PC-9 (cell line): ENCODE measurements at regions not wholly inside any gene's neighbourhood (a gene's known extent, or its start where the extent isn't known, plus 50 kb on each side); places are given as distances from the start of the nearest gene placed in this dataset.

Experiments
- BruUV-seq: library from RNA; stranded (reverse); fragments of 400-500 nt; replicated peaks from 2 replicates; lab custom pipeline; 2021; lab: Mats Ljungman, UMichigan
- CTCF ChIA-PET: fragments of 300-600 bp; sonication (Branson Sonifier 250); formaldehyde crosslinking; loops from one replicate; lab custom pipeline; 2022; ENCODE audit warnings: antibody characterized with exemption; lab: Charles Lee
- POLR2A ChIA-PET: fragments of 300-600 bp; sonication (Branson Sonifier 250); formaldehyde crosslinking; loops from one replicate; lab custom pipeline; 2022; ENCODE audit warnings: antibody characterized with exemption; ENCODE audit not compliant: unreplicated experiment; lab: Charles Lee
- DNase-seq, 2 experiments: peaks; one replicate each; pipeline versions ENCODE4 v3.0.0 to v3.0.0-alpha.2; 2015 to 2022; ENCODE audit warnings: mixed read lengths in 1 of 2
- H2AFZ ChIP-seq: fragments of 200-600 bp; sonication (generic); 2 replicates; pipeline ENCODE4 v1.8.1; 2017; ENCODE audit warnings: antibody characterized with exemption
- H3F3A ChIP-seq: fragments of 200-600 bp; sonication (generic); 2 replicates; pipeline ENCODE4 v1.8.1; 2017; ENCODE audit warnings: antibody characterized with exemption, mild to moderate bottlenecking, low read depth; ENCODE audit not compliant: insufficient read depth
- H3K27ac ChIP-seq: fragments of 200-600 bp; sonication (generic); 2 replicates; pipeline ENCODE4 v1.6.1; 2016; ENCODE audit warnings: mixed run types
- H3K27me3 ChIP-seq: fragments of 200-600 bp; sonication (generic); 2 replicates; pipeline ENCODE4 v1.6.1; 2016; ENCODE audit warnings: low read depth, mixed run types; ENCODE audit not compliant: insufficient read depth
- H3K36me3 ChIP-seq: fragments of 200-600 bp; sonication (generic); 2 replicates; pipeline ENCODE4 v1.6.1; 2016; ENCODE audit warnings: low read depth, mixed run types
- H3K4me1 ChIP-seq: fragments of 200-600 bp; sonication (generic); replicated peaks from 2 replicates; pipeline ENCODE4 v1.6.1; 2016; ENCODE audit warnings: mixed run types; ENCODE audit not compliant: insufficient read depth
- H3K4me2 ChIP-seq: fragments of 200-600 bp; sonication (generic); 2 replicates; pipeline ENCODE4 v1.6.1; 2017; ENCODE audit warnings: mixed run types
- H3K4me3 ChIP-seq: fragments of 200-600 bp; sonication (generic); 2 replicates; pipeline ENCODE4 v1.6.1; 2016; ENCODE audit warnings: mixed run types
- H3K79me2 ChIP-seq: fragments of 200-600 bp; sonication (generic); 2 replicates; pipeline ENCODE4 v1.6.1; 2017; ENCODE audit warnings: low read depth, mixed run types
- H3K9me2 ChIP-seq: fragments of 200-600 bp; sonication (generic); 2 replicates; pipeline ENCODE4 v1.8.1; 2017; ENCODE audit warnings: mild to moderate bottlenecking; ENCODE audit not compliant: insufficient read depth
- H3K9me3 ChIP-seq: fragments of 200-600 bp; sonication (generic); 2 replicates; pipeline ENCODE4 v1.8.1; 2016; ENCODE audit warnings: low read depth; ENCODE audit not compliant: insufficient read depth
- H4K20me1 ChIP-seq: fragments of 200-600 bp; sonication (generic); 2 replicates; pipeline ENCODE4 v1.8.1; 2017; ENCODE audit not compliant: insufficient read depth
- EZH2 ChIP-seq: fragments of 200-600 bp; sonication (generic); IDR thresholded peaks from 2 replicates; pipeline ENCODE4 v1.8.0; 2017; ENCODE audit warnings: antibody characterized with exemption, low read depth
- intact Hi-C: fragments of 100-400 bp; cut with micrococcal nuclease; formaldehyde crosslinking; loops from one replicate; pipeline ENCODE4 v1.10.0; 2022; ENCODE audit not compliant: unreplicated experiment
- TF ChIP-seq, protein P1 (sequence below): fragments of 200-600 bp; sonication (generic); conservative IDR thresholded peaks from 2 replicates; pipeline ENCODE4 v1.6.1; 2017; ENCODE audit warnings: mixed run types, antibody characterized with exemption, mild to moderate bottlenecking, moderate library complexity

DNA sequence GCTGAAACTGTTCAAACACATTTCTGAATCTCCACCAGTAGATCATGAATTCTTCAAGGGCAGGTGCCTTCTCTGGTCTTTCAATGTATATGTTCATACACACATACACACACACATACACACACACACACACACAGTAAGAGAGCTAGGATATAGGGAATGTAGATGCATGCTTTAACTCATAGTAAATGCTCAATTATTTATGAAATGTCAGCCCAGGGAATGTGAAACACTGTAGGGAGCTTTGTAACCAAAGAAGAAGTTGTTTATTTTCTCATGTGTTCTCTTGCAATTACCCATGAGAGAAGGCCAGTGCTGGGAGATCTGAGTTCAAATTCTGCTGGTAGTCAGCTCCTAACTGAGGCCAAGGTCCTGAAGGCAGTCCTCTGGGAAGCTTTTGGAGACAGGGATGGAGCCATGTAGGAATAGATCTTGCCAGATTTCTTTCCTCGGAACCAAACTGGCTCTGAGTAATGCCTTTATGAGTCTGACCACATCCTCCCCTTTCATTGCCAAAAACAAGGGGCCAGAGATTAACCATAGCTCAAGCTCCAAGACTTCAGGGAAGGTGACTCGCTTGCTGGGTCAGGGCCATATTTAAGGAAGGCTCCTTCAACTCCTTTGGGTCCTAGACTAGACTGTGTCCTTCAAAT is 487.0 kb upstream of the TNC start:
- intact Hi-C loops = no loop called here
- Histone ChIP-seq H3K4me1 (no peaks in the 10 kb centered on the region; the same call in 1 of the 2 replicates), H3K9me3 (peaks cover 18% of the 10 kb centered on the region; the same call in 1 of the 2 replicates), H3K27me3 (no peaks in the 10 kb centered on the region), H3K4me3 (no peak overlapping the region), H3K79me2 (no peaks in the 10 kb centered on the region), H3K27ac (no peak overlapping the region), H3K9me2 (no peaks in the 10 kb centered on the region), H3F3A (no peaks in the 10 kb centered on the region), H3K4me2 (no peak overlapping the region), H4K20me1 (no peaks in the 10 kb centered on the region), H3K36me3 (no peaks in the 10 kb centered on the region), H2AFZ (no peak overlapping the region)
- CTCF ChIA-PET = no interaction called here
- no peak for DNase-seq
- BruUV-seq = no TSS peak
- POLR2A ChIA-PET = no interaction called here
- TF ChIP-seq, protein P1, sequence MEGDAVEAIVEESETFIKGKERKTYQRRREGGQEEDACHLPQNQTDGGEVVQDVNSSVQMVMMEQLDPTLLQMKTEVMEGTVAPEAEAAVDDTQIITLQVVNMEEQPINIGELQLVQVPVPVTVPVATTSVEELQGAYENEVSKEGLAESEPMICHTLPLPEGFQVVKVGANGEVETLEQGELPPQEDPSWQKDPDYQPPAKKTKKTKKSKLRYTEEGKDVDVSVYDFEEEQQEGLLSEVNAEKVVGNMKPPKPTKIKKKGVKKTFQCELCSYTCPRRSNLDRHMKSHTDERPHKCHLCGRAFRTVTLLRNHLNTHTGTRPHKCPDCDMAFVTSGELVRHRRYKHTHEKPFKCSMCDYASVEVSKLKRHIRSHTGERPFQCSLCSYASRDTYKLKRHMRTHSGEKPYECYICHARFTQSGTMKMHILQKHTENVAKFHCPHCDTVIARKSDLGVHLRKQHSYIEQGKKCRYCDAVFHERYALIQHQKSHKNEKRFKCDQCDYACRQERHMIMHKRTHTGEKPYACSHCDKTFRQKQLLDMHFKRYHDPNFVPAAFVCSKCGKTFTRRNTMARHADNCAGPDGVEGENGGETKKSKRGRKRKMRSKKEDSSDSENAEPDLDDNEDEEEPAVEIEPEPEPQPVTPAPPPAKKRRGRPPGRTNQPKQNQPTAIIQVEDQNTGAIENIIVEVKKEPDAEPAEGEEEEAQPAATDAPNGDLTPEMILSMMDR = no peak
- TF ChIP-seq EZH2 = no peak

DNA sequence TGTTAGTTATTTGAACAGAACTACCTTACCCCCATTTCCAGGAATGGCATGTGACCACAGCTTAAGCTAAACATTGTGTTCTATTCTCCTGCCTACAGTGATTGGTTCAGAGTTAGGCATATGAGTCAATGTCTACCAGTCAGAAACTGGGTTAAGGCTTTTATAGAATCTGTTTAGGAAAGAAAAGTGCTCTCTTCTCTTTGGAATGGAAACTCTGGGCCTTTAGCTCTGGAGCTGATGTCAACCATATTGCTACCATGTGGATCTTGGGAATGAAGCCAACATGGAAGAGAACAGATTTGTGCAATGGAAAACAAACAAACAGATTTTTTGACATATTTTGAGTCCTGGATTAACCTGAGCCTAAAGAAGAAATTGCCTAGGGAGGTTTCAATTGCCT is 488.9 kb upstream of the TNC start:
- no peak overlapping the region for H3K4me2 ChIP-seq
- no peaks in the 10 kb centered on the region for H3K36me3 ChIP-seq
- no peak overlapping the region for H3K27ac ChIP-seq
- TF ChIP-seq, protein P1 = no peak
- no peak for TF ChIP-seq EZH2
- H3F3A ChIP-seq = no peaks in the 10 kb centered on the region
- no peak for DNase-seq
- H3K79me2 ChIP-seq = no peaks in the 10 kb centered on the region
- ChIA-PET POLR2A (no interaction called here), CTCF (no interaction called here)
- H4K20me1 ChIP-seq = no peaks in the 10 kb centered on the region
- no TSS peak for BruUV-seq
- peaks cover 18% of the 10 kb centered on the region; the same call in 1 of the 2 replicates for H3K9me3 ChIP-seq
- H3K27me3 ChIP-seq = no peaks in the 10 kb centered on the region
- no peaks in the 10 kb centered on the region; the same call in 1 of the 2 replicates for H3K4me1 ChIP-seq
- H2AFZ ChIP-seq = no peak overlapping the region
- H3K9me2 ChIP-seq = no peaks in the 10 kb centered on the region
- intact Hi-C loops = no loop called here
- H3K4me3 ChIP-seq = no peak overlapping the region

DNA sequence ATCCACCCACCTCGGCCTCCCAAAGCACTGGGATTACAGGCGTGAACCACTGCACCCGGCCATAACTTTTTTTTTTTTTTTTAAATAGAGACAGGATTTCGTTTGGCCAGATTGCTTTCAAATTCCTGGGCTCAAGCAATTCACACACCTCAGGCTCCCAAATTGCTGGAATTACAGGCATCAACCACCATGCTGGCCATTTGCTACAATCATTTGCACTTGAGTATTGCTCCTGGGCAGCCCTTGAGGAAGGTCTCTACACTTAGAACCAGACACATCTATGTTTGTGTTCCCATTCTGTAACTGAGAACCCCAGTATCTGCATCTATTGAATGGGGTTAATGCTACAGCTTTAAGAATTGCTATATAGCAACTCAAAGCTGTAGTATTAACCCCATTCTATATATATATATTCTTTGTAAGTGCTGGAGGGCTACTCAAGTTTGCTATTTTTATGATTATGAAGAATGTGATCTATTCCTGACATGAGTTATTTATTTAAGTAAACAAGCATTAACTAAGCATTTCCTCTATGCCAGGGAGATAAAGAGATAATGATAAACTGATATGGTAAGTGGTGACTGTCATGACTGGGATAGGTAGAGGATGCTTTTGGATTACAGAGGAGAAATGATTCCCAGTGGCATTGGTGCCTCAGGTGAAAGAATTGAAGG is 496.5 kb upstream of the TNC start:
- BruUV-seq = no TSS peak

More for the DNA sequence above, 496.5 kb upstream of the TNC start:
- intact Hi-C loops = no loop called here
- Histone ChIP-seq H3K4me3 (no peak overlapping the region), H3K27me3 (no peaks in the 10 kb centered on the region), H3K36me3 (no peaks in the 10 kb centered on the region), H3K4me1 (peaks cover 39% of the 10 kb centered on the region), H3K9me3 (0 out of 2 replicates have a peak, but pooled peaks cover 7% of the 10 kb centered on the region), H3K79me2 (no peaks in the 10 kb centered on the region), H3K4me2 (peak overlapping the region; percentile 73), H3F3A (peaks cover 33% of the 10 kb centered on the region), H4K20me1 (no peaks in the 10 kb centered on the region), H3K27ac (peak overlapping the region; percentile 98), H2AFZ (peak overlapping the region; percentile 35; the same call in 1 of the 2 replicates), H3K9me2 (no peaks in the 10 kb centered on the region)
- CTCF ChIA-PET = no interaction called here
- no peak for TF ChIP-seq EZH2
- TF ChIP-seq, protein P1 = no peak
- no peak for DNase-seq
- POLR2A ChIA-PET = interaction anchor here (0.7 kb wide), 1 partner anchor 298 kb away, joined by 23 read pairs; no protein-coding TSS in a partner anchor
